GM06990 (cell line): ENCODE measurements at regions not wholly inside any gene's neighbourhood (a gene's known extent, or its start where the extent isn't known, plus 50 kb on each side); places are given as distances from the start of the nearest gene placed in this dataset.

Source experiments
- DNase-seq: peaks from one replicate; pipeline ENCODE4 v3.0.0-alpha.2; 2011; ENCODE audit not compliant: insufficient read length; ENCODE audit errors: extremely low read depth
- H3K27me3 ChIP-seq: replicated peaks from 2 replicates; pipeline ENCODE4 v1.6.0; 2011; ENCODE audit warnings: low read length; ENCODE audit not compliant: control insufficient read depth, insufficient read depth
- H3K36me3 ChIP-seq: 2 replicates; pipeline ENCODE4 v1.5.1; 2011; ENCODE audit warnings: low read length; ENCODE audit not compliant: control insufficient read depth, insufficient read depth
- H3K4me3 ChIP-seq: replicated peaks from 2 replicates; pipeline ENCODE4 v1.5.1; 2011; ENCODE audit warnings: low read depth, mild to moderate bottlenecking, control low read depth, low read length
- TF ChIP-seq, protein P1 (sequence below): IDR thresholded peaks from 2 replicates; pipeline ENCODE4 v1.5.1; 2011; ENCODE audit warnings: low read length, control low read depth, mild to moderate bottlenecking, inconsistent platforms; ENCODE audit not compliant: insufficient read depth, poor library complexity, severe bottlenecking

DNA sequence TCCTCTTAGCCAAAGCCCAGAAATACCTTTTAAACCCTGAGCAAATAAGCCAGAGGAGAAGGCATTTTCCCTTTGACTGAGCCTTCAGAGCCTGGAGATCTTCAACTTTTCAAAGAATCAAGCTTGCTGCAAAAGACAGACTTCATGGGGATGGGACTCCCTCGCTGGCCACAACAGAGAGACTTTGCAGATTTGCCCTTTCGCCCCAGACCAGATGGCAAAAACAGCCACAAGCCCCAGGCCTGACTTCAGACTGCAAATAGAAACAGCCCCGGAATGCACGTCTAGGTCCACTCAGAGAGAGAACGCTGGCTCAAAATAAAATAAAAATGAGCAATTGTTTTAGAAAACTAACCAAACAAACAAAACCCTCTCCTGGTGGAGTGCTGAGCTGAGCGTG lies 114.6 kb upstream of the MED13L start:
- no peaks in the 10 kb centered on the region for H3K36me3 ChIP-seq
- TF ChIP-seq, protein P1, sequence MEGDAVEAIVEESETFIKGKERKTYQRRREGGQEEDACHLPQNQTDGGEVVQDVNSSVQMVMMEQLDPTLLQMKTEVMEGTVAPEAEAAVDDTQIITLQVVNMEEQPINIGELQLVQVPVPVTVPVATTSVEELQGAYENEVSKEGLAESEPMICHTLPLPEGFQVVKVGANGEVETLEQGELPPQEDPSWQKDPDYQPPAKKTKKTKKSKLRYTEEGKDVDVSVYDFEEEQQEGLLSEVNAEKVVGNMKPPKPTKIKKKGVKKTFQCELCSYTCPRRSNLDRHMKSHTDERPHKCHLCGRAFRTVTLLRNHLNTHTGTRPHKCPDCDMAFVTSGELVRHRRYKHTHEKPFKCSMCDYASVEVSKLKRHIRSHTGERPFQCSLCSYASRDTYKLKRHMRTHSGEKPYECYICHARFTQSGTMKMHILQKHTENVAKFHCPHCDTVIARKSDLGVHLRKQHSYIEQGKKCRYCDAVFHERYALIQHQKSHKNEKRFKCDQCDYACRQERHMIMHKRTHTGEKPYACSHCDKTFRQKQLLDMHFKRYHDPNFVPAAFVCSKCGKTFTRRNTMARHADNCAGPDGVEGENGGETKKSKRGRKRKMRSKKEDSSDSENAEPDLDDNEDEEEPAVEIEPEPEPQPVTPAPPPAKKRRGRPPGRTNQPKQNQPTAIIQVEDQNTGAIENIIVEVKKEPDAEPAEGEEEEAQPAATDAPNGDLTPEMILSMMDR, result no peak
- DNase-seq, result no peak
- H3K4me3 ChIP-seq, result no peak overlapping the region
- H3K27me3 ChIP-seq, result no peaks in the 10 kb centered on the region; the same call in 1 of the 2 replicates

- TF ChIP-seq, protein P1, result no peak
- DNase-seq, result no peak
- H3K4me3 ChIP-seq, result no peak overlapping the region
- H3K27me3 ChIP-seq, result no peaks in the 10 kb centered on the region; the same call in 1 of the 2 replicates
- no peaks in the 10 kb centered on the region for H3K36me3 ChIP-seq
Observed at GRCh38 chr12:116393255-116393654, 115.8 kb upstream of the MED13L start.

GRCh38 chr12:116393859-116394650 lies 116.6 kb upstream of the MED13L start:
- no peak for DNase-seq
- H3K4me3 ChIP-seq, result no peak overlapping the region
- H3K27me3 ChIP-seq, result no peaks in the 10 kb centered on the region; the same call in 1 of the 2 replicates
- TF ChIP-seq, protein P1, result no peak
- H3K36me3 ChIP-seq, result no peaks in the 10 kb centered on the region

- Histone ChIP-seq H3K36me3 (no peaks in the 10 kb centered on the region), H3K4me3 (no peak overlapping the region), H3K27me3 (no peaks in the 10 kb centered on the region; the same call in 1 of the 2 replicates)
- no peak for DNase-seq
- TF ChIP-seq, protein P1, result no peak
Observed at GRCh38 chr12:116395396-116395795, 117.9 kb upstream of the MED13L start.

DNA sequence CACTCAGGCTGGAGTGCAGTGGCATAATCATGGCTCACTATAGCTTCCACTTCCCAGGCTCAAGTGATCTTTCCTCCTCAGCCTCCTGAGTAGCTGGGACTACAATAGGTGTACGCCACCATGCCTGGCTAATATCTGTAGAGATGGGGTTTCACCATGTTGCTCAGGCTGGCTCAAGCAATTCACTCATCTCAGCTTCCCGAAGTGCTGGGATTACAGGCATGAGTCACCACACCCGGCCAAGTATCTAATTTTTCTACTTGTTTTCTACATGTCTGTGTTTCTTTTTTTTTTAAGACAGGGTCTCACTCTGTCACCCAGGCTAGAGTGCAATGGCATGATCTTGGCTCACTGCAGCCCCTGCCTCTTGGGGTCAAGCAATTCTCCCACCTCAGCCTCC lies 119.7 kb upstream of the MED13L start:
- no peak overlapping the region for H3K4me3 ChIP-seq
- no peak for DNase-seq
- TF ChIP-seq, protein P1, result no peak
- no peaks in the 10 kb centered on the region for H3K36me3 ChIP-seq
- H3K27me3 ChIP-seq, result no peaks in the 10 kb centered on the region; the same call in 1 of the 2 replicates
